Immature natural killer cell (primary cell): ENCODE measurements at regions not wholly inside any gene's neighbourhood (a gene's known extent, or its start where the extent isn't known, plus 50 kb on each side); places are given as distances from the start of the nearest gene placed in this dataset.

Experiments used
- DNase-seq, 3 donors: peaks; one replicate each; pipeline ENCODE4 v3.0.0; 2022; ENCODE audit warnings: mixed read lengths in 1 of 3
- H3K27ac Mint-ChIP-seq, 6 donors: one replicate each; pipeline ENCODE4 v1.8.0; 2020; ENCODE audit warnings: mixed read lengths in 6 of 6, mild to moderate bottlenecking in 5 of 6, inconsistent platforms in 4 of 6, moderate library complexity in 3 of 6
- H3K27me3 Mint-ChIP-seq, 3 donors: one replicate each; pipeline ENCODE4 v1.8.0; 2020 to 2021; ENCODE audit warnings: low read depth in 3 of 3, mild to moderate bottlenecking in 3 of 3, mixed read lengths in 3 of 3, moderate library complexity in 3 of 3, inconsistent platforms in 1 of 3
- H3K36me3 Mint-ChIP-seq, 3 donors: one replicate each; pipeline ENCODE4 v1.8.0; 2020; ENCODE audit warnings: mixed read lengths in 3 of 3, inconsistent platforms in 2 of 3, mild to moderate bottlenecking in 2 of 3
- H3K4me1 Mint-ChIP-seq, 2 donors: one replicate each; pipeline ENCODE4 v1.8.0; 2020; ENCODE audit warnings: inconsistent platforms in 2 of 2, mild to moderate bottlenecking in 2 of 2, mixed read lengths in 2 of 2, moderate library complexity in 1 of 2
- H3K4me3 Mint-ChIP-seq, 5 donors: one replicate each; pipeline ENCODE4 v1.8.0; 2020; ENCODE audit warnings: mild to moderate bottlenecking in 5 of 5, mixed read lengths in 5 of 5, inconsistent platforms in 3 of 5, moderate library complexity in 3 of 5
- H3K9me3 Mint-ChIP-seq, 6 donors: one replicate each; pipeline ENCODE4 v1.8.0; 2020; ENCODE audit warnings: mild to moderate bottlenecking in 6 of 6, mixed read lengths in 6 of 6, inconsistent platforms in 4 of 6, moderate library complexity in 3 of 6

- H3K36me3 Mint-ChIP-seq, result no peaks in the 10 kb centered on the region
- no peak overlapping the region for H3K4me3 Mint-ChIP-seq
- DNase-seq, result no peak
- H3K27ac Mint-ChIP-seq, result no peak overlapping the region
- peaks cover 0 to 3% (median 0%) of the 10 kb centered on the region in 6 donors for H3K9me3 Mint-ChIP-seq
- no peaks in the 10 kb centered on the region for H3K4me1 Mint-ChIP-seq
- H3K27me3 Mint-ChIP-seq, result peaks cover 0 to 2% (median 0%) of the 10 kb centered on the region in 3 donors
These were observed 56.7 kb upstream of the MYCN start for GRCh38 chr2:15883684-15884083.

- Mint-ChIP-seq H3K36me3 (no peaks in the 10 kb centered on the region), H3K27me3 (peaks cover 0 to 2% (median 1%) of the 10 kb centered on the region in 3 donors), H3K4me1 (no peaks in the 10 kb centered on the region), H3K4me3 (no peak overlapping the region), H3K27ac (no peak overlapping the region), H3K9me3 (no peaks in the 10 kb centered on the region)
- DNase-seq, result no peak
These were observed 55.6 kb upstream of the MYCN start for GRCh38 chr2:15884790-15885189.

- H3K36me3 Mint-ChIP-seq, result no peaks in the 10 kb centered on the region
- no peak overlapping the region for H3K27ac Mint-ChIP-seq
- DNase-seq, result no peak
- no peak overlapping the region for H3K4me3 Mint-ChIP-seq
- H3K4me1 Mint-ChIP-seq, result no peaks in the 10 kb centered on the region
- H3K27me3 Mint-ChIP-seq, result peaks cover 0 to 2% (median 1%) of the 10 kb centered on the region in 3 donors
- H3K9me3 Mint-ChIP-seq, result no peaks in the 10 kb centered on the region
These were observed 54.1 kb upstream of the MYCN start for GRCh38 chr2:15886231-15886630.

- Mint-ChIP-seq H3K27me3 (peaks cover 0 to 3% (median 0%) of the 10 kb centered on the region in 3 donors), H3K9me3 (no peaks in the 10 kb centered on the region), H3K4me3 (no peak overlapping the region), H3K36me3 (no peaks in the 10 kb centered on the region), H3K4me1 (no peaks in the 10 kb centered on the region), H3K27ac (no peak overlapping the region)
- no peak for DNase-seq
These were observed 50.8 kb upstream of the MYCN start for GRCh38 chr2:15889442-15890123.

GRCh38 chr2:15890124-15890754 is 50.1 kb upstream of the MYCN start:
- no peaks in the 10 kb centered on the region for H3K36me3 Mint-ChIP-seq
- peaks cover 0 to 3% (median 0%) of the 10 kb centered on the region in 3 donors for H3K27me3 Mint-ChIP-seq
- no peak for DNase-seq

More at GRCh38 chr2:15890124-15890754, 50.1 kb upstream of the MYCN start:
- no peaks in the 10 kb centered on the region for H3K9me3 Mint-ChIP-seq
- H3K4me1 Mint-ChIP-seq, result no peaks in the 10 kb centered on the region
- H3K27ac Mint-ChIP-seq, result no peak overlapping the region
- H3K4me3 Mint-ChIP-seq, result no peak overlapping the region
